Neural cell (in vitro differentiated cells): ENCODE measurements at regions not wholly inside any gene's neighbourhood (a gene's known extent, or its start where the extent isn't known, plus 50 kb on each side); places are given as distances from the start of the nearest gene placed in this dataset.

Experiments used
- H2AFZ ChIP-seq: fragments of 200-600, 300-800 bp; sonication (generic), shearing (Covaris generic); 2 replicates; pipeline ENCODE4 v1.6.0; 2014; ENCODE audit warnings: low read depth, mild to moderate bottlenecking, antibody characterized with exemption, low read length, moderate library complexity
- H3F3A ChIP-seq: fragments of 200-600 bp; shearing (Covaris generic); 2 replicates; pipeline ENCODE4 v1.6.1; 2016; ENCODE audit warnings: mild to moderate bottlenecking, moderate library complexity, mixed read lengths, antibody characterized with exemption, low read length; ENCODE audit not compliant: insufficient read depth, poor library complexity, severe bottlenecking
- H3K27ac ChIP-seq: fragments of 200-600, 300-800 bp; sonication (generic), shearing (Covaris generic); 2 replicates; pipeline ENCODE4 v1.5.1; 2014; ENCODE audit warnings: mild to moderate bottlenecking, low read length, moderate library complexity
- H3K27me3 ChIP-seq: fragments of 300-800, 200-600 bp; sonication (generic), shearing (Covaris generic); 2 replicates; pipeline ENCODE4 v1.6.0; 2014; ENCODE audit warnings: mild to moderate bottlenecking, low read depth, low read length, moderate library complexity; ENCODE audit not compliant: insufficient read depth
- H3K36me3 ChIP-seq: fragments of 300-800, 200-600 bp; sonication (generic), shearing (Covaris generic); 2 replicates; pipeline ENCODE4 v1.5.1; 2014; ENCODE audit warnings: mild to moderate bottlenecking, antibody characterized with exemption, low read length, moderate library complexity; ENCODE audit not compliant: insufficient read depth
- H3K4me2 ChIP-seq: fragments of 300-800, 200-600 bp; sonication (generic), shearing (Covaris generic); 2 replicates; pipeline ENCODE4 v1.6.0; 2014; ENCODE audit warnings: mild to moderate bottlenecking, low read length
- H3K4me3 ChIP-seq: fragments of 300-800, 200-600 bp; sonication (generic), shearing (Covaris generic); 2 replicates; pipeline ENCODE4 v1.5.1; 2014; ENCODE audit warnings: mild to moderate bottlenecking, low read length, moderate library complexity
- H3K79me2 ChIP-seq: fragments of 200-600 bp; shearing (Covaris generic); replicated peaks from 2 replicates; pipeline ENCODE4 v1.6.0; 2014; ENCODE audit warnings: mild to moderate bottlenecking, low read length, moderate library complexity; ENCODE audit not compliant: insufficient read depth
- H3K9ac ChIP-seq: fragments of 300-800, 200-600 bp; sonication (generic), shearing (Covaris generic); 2 replicates; pipeline ENCODE4 v1.6.1; 2016; ENCODE audit warnings: mild to moderate bottlenecking, low read length, mixed read lengths
- H3K9me2 ChIP-seq: fragments of 200-600 bp; shearing (Covaris generic); 2 replicates; pipeline ENCODE4 v1.6.1; 2016; ENCODE audit warnings: mild to moderate bottlenecking, low read length, mixed read lengths; ENCODE audit not compliant: insufficient read depth
- H3K9me3 ChIP-seq: fragments of 200-600, 300-800 bp; sonication (generic), shearing (Covaris generic); 2 replicates; pipeline ENCODE4 v1.6.1; 2016; ENCODE audit warnings: mild to moderate bottlenecking, mixed run types, low read length, moderate library complexity, mixed read lengths
- H4K20me1 ChIP-seq: fragments of 200-600 bp; shearing (Covaris generic); 2 replicates; pipeline ENCODE4 v1.6.1; 2016; ENCODE audit warnings: mild to moderate bottlenecking, mixed run types; ENCODE audit not compliant: insufficient read depth
- CTCF ChIP-seq: fragments of 450-650 bp; IDR thresholded peaks from 2 replicates; pipeline ENCODE4 v1.5.1; 2014; ENCODE audit warnings: antibody characterized with exemption, mild to moderate bottlenecking, moderate library complexity; ENCODE audit not compliant: poor library complexity, severe bottlenecking
- EP300 ChIP-seq: fragments of 450-650 bp; conservative IDR thresholded peaks from 2 replicates; pipeline ENCODE4 v1.6.1; 2014; ENCODE audit warnings: antibody characterized with exemption, mild to moderate bottlenecking, moderate library complexity; ENCODE audit not compliant: poor library complexity, severe bottlenecking
- EZH2 ChIP-seq: fragments of 200-600, 300-800 bp; shearing (Covaris generic), sonication (generic); IDR thresholded peaks from 2 replicates; pipeline ENCODE4 v1.6.1; 2014; ENCODE audit warnings: antibody characterized with exemption, low read length, borderline replicate concordance, mild to moderate bottlenecking; ENCODE audit not compliant: insufficient read depth, poor library complexity, severe bottlenecking
- MXI1 ChIP-seq: fragments of 450-650 bp; conservative IDR thresholded peaks from 2 replicates; pipeline ENCODE4 v1.6.1; 2014; ENCODE audit warnings: antibody characterized with exemption, mild to moderate bottlenecking; ENCODE audit not compliant: poor library complexity, severe bottlenecking
- POLR2AphosphoS5 ChIP-seq: IDR thresholded peaks from 2 replicates; pipeline ENCODE4 v1.6.1; 2012
- RAD21 ChIP-seq: fragments of 450-650 bp; conservative IDR thresholded peaks from 2 replicates; pipeline ENCODE4 v1.6.1; 2014; ENCODE audit warnings: antibody characterized with exemption, mild to moderate bottlenecking, moderate library complexity
- REST ChIP-seq: IDR thresholded peaks from 2 replicates; pipeline ENCODE4 v1.6.1; 2012; ENCODE audit warnings: borderline replicate concordance
- SMC3 ChIP-seq: fragments of 450-650 bp; conservative IDR thresholded peaks from 2 replicates; pipeline ENCODE4 v1.6.1; 2014; ENCODE audit warnings: antibody characterized with exemption, mild to moderate bottlenecking, moderate library complexity; ENCODE audit not compliant: poor library complexity
- TAF1 ChIP-seq: IDR thresholded peaks from 2 replicates; pipeline ENCODE4 v1.6.1; 2012; ENCODE audit warnings: low read depth

DNA sequence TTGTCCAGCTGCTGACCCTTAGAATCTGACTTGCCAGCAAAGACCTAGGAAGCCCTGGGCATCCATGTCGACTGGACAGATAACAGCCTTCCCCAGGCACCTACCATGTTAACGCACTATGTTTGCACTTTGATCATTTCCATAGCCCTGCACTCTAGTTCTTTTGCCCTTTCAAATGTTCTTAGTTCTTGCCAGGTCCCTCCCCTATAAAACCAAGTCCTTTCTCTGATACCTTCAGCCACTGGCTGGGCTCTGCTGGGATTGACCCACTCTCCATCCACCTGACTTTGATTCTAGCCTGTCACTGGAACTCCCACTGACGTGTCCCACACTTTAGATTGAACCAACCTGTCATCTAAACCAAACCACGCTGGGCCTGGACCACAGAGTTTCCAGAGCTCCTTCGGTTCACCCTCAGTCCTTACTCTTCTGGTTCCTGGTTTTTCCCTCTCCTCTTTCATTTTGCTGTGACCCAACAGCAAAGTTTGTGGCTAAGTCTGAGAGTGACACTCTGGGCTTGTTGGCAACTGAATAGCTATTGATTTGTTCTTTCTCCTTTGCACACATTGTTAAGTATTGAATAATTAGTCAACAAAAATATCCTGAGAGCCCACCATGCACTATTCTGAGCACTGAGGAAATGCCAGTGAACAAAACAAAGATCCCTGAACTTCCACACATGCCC lies 51.8 kb upstream of the STK38L start:
- H4K20me1 ChIP-seq = no peaks in the 10 kb centered on the region
- H3K9me3 ChIP-seq = no peaks in the 10 kb centered on the region
- no peak for TF ChIP-seq TAF1
- no peak for TF ChIP-seq CTCF
- TF ChIP-seq MXI1 = no peak
- no peak for TF ChIP-seq SMC3
- no peak for TF ChIP-seq EP300
- no peak for TF ChIP-seq RAD21
- TF ChIP-seq EZH2 = no peak
- TF ChIP-seq REST = no peak
- no peak for TF ChIP-seq POLR2AphosphoS5
- no peak overlapping the region for H2AFZ ChIP-seq
- no peak overlapping the region for H3K9ac ChIP-seq
- H3K27me3 ChIP-seq = no peaks in the 10 kb centered on the region
- H3K79me2 ChIP-seq = no peaks in the 10 kb centered on the region
- H3K9me2 ChIP-seq = no peaks in the 10 kb centered on the region
- no peaks in the 10 kb centered on the region for H3F3A ChIP-seq
- H3K36me3 ChIP-seq = no peaks in the 10 kb centered on the region
- no peak overlapping the region for H3K4me2 ChIP-seq
- H3K27ac ChIP-seq = no peak overlapping the region
- H3K4me3 ChIP-seq = no peak overlapping the region

DNA sequence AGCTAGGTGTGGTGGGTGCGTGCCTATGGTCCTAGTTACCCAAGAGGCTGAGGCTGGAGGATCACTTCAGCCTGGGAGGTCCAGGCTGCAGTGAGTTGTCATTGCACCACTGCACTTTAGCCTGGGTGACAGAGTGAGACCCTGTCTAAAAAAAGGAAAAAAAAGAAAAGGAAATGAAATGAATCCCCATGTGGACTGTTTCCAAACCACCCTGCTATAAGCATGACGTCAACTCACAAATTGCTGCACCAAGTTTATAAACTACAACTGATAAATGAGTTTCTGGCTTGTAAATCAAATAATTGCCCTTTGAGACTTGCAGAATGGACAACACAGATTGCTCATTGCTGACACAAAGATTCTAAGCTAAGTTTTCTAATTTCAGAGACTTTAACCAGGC lies 51.0 kb upstream of the STK38L start:
- Histone ChIP-seq H3F3A (no peaks in the 10 kb centered on the region), H3K9ac (no peak overlapping the region), H3K27ac (no peak overlapping the region)

More for the DNA sequence above, 51.0 kb upstream of the STK38L start:
- H3K9me3 ChIP-seq = no peaks in the 10 kb centered on the region
- no peaks in the 10 kb centered on the region for H3K36me3 ChIP-seq
- H3K79me2 ChIP-seq = no peaks in the 10 kb centered on the region
- no peak overlapping the region for H2AFZ ChIP-seq
- no peak overlapping the region for H3K4me2 ChIP-seq
- TF ChIP-seq RAD21 (no peak), EP300 (no peak), CTCF (no peak), EZH2 (no peak), POLR2AphosphoS5 (no peak), REST (no peak), SMC3 (no peak), MXI1 (no peak), TAF1 (no peak)
- H3K27me3 ChIP-seq = no peaks in the 10 kb centered on the region
- H4K20me1 ChIP-seq = no peaks in the 10 kb centered on the region
- no peak overlapping the region for H3K4me3 ChIP-seq
- no peaks in the 10 kb centered on the region for H3K9me2 ChIP-seq
